IPS DF 19.7 (cell line): ENCODE measurements at regions not wholly inside any gene's neighbourhood (a gene's known extent, or its start where the extent isn't known, plus 50 kb on each side); places are given as distances from the start of the nearest gene placed in this dataset.
A peak's percentile ranks its signal among the peaks of the same experiment; 100 is the strongest.

Experiments used
- DNase-seq: peaks from one replicate; pipeline ENCODE4 v3.0.0-alpha.2; 2013; ENCODE audit warnings: low read depth, low spot score

DNA sequence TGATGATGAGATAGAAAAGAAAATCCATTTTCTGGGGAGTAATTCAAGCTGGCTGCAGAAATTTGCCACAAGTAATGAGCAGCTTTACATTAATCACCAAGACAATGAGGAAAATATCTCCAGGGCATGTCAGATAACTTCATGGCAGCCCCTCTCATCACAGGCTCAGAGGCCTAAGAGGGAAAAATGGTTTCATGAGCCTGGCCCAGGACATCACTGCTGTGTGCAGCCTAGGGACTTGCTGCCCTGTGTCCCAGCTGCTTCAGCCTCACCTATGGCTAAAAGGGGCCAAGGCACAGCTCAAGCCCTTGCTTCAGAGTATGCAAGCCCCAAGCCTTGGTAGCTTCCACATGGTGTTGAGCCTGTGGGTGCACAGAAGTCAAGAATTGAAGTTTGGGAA is 161.7 kb downstream of the OPA1 start:
- DNase-seq, result no peak

DNA sequence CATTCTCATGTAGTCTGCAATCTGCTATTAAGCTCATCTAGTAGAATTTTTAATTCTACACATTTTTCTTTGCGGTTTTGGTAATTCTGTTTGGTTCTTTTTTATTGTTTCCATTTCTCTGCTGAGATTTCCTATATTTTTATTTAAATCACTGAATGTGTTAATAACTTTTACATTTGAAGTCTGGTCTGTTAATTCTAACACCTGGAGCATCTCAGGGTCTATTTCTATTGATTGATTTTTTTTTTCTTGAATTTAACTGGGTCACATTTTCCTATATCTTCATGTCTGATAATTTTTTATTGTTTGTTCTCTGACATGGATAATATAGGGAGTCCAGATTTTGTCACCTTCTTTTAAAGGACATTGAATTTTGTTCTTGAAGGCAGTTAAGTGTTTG is 163.5 kb downstream of the OPA1 start:
- no peak for DNase-seq

DNA sequence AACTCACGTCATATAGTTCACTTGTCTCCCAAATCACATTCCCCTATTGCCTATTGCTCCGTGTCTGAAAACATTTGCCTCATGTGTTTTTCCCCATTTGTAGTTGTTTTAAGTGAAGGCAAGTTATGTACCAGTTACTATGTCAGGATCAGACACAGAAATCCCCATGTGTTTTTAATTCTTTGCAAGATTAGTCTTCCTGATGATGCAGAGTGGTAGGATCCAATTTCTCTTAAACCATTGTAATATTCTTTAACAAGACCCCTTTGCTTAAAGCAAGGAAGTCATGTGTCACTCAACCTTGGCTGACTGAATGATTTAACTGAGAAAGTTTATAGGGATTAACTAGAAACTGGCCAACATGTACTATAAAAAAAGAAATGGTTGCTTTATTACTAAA is 164.4 kb downstream of the OPA1 start:
- DNase-seq, result no peak

DNA sequence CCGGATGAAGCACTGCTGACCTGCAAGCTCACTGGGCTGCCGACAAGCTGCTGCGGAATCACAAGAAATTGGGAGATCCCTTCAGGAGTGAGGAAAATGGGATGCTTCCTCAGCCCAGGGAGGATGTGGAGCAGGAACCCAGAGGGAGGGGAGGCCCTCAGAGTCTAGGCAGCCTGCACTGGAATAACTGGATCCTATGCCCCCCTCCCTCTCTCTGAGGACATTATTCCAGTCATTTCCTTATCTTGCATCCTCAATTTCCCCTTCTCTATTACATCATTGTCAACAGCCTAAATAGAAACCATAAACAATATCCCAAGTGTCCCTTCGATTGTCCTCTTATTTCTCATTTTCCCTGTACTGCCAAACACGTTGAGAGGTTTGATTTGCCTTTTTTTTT is 169.0 kb downstream of the OPA1 start:
- DNase-seq, result no peak

DNA sequence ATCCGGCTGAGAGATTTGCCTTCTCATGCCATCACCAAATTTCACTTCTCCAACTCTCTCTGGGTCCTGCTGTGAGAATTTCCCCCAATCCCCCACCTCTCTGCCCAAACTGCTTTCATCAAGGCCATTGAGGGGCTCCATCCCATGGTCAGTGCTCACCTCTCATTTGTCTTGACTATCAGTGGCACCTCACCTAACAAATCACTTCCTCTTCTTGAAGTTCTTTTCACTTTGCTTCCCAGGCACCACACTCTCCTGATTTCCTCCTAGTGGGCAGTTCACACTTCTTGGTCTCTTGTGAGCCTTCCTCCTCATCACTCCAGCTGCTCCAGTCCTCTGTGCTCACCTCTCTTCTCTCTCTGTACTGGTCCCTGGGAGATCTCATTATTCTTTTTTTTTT is 169.6 kb downstream of the OPA1 start:
- no peak for DNase-seq

DNA sequence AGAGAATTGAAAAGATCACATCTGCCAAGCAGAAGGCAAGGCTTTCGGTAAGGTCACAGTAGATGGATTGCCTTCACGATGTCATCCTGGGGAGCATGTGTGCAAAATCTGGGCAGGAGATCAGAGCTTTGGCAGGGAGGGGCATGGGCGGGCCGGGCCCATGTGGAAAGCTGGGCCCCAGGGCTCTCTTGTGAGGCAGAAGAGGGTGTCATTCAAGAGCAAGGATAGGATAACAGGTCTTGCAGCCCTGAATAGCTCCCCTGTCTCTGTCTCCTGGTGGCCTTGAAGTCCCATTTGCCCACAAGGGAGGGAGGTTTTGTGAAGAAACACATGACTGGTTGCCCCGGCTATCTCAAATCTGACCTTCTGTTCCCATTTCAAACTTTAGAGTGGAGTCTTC is 172.0 kb downstream of the OPA1 start:
- no peak for DNase-seq

DNA sequence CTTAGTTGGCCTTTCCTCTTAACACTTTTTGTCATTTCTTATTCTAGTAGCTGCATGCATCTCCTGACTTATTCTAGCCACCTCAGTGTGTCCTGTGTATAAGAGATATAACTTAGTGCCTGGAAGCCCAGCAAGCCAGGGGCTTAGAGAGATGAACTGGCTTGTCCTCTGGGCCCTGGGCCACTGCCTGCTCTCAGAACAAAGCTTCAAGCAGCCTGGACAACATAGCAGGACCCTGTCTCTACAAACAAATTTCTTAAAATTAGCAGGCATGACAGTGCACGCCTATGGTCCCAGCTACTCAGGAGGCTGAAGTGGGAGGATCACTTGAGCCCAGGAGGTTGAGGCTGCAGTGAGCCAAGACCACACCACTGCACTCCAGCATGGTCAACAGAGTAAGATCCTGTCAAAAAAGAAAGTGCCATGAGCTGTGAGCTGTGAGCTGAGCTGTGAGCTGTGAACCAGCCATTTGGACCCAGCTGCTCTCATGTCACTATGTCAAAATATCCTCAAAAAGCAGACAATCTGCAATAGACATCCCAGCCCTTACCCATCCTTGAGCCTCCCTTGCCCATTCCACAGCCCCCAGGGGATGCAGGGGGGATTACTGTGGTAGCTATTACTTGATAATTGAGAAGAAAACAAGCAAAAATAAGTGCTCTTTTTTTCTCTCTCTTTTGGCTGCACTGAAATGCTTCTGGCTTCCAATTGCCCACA is 174.5 kb downstream of the OPA1 start:
- no peak for DNase-seq

DNA sequence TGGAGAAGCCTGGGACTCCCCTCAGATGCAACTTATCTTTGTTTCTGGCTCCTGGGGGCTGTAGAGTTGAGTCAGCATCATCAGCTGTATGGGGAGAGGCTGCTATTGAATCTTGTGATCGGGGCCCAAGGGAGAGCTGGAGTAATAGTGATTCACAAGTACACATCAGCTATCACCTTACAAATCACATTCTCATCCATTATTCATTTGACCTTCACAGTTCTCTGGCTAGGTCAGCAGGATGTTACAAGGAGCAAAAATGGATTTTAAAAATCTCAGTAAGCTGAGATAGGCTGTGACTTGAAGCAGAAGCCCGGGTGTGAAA is 175.0 kb downstream of the OPA1 start:
- DNase-seq, result no peak

DNA sequence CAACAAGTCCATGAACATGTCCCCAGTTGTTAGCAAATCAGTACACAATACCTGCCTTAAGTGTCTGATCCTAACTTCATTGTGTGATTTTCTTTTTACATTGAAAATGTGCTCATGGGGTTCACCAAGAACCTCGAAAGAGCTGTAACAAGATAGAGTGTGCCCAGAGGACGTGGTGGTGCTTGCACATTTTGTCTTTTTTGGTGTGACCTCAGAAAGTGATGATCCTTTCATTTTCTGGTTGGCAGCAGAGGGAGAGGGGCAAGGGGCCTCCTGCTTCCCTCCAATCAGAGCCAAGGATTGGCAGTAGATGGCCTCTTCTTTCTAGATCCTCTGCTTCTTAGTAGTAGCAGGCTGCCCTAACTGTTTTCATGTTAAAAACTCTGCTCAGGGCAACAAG is 176.4 kb downstream of the OPA1 start:
- DNase-seq, result no peak

DNA sequence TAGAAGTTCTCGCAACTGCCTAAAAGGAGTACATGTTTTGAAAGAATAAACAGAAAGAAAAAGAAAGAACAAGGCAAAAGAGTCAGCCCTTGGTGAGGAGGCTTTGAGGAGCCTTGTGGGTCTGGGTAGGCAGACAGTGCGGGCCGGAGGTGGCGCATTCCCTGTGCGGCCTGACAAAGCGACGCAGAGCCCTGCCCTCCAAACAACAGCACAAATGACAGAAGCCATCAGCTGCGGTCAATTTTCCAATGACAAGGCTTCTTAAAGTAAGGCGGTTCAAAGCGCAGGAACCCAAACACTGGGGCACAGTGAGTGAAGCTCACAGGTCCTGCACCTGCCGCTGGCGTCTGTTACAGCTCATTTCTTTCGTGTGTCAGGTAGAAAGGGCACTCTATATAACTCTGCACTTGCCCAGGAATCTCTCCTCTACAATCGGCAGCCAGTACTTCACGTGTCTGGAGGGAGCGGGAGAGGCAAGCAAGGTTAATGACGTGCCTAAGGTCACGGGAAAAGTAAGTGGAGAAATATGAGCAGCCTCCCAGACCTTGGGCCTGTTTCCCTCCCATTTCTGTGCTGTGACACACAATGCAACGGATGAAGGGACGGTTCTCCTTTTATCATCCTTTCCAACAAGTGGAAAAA is 178.1 kb downstream of the OPA1 start:
- DNase-seq, result no peak

DNA sequence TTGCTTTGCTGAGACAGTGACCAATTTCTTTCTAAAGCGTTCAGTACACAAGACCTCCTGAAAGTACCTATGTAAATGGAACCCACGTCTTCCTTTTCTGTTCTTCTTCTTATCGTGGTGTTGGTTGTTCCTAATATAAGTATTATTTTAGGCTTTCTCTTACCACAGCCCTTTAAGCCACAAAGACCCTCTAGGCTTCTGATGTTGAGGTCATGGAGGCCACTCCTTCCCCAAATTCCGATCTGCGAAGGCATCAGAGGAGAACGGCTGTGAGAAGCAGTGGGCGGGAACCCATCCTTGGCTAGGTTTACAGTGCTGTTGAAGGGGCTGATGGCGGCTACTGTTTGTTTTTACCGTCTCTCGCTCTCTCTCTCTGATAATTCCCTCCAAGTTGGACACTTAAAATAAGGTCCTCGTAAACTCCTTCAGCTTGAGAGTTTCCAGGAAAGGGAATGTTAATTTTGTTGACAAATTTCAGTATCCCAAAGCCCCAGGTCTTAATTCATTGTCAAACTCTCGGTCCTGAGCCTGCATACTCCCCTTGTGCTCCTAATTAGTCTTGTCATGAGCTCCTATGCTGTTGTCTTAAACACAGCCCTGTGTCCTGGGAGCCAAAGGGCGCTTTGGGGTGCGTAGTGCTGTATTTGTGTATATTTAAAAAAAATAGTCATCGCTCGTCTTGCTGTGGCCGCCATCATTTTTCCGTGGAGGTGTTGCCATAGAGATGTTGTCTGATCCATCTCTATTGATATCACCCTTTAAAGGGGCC is 178.8 kb downstream of the OPA1 start:
- DNase-seq, result no peak

DNA sequence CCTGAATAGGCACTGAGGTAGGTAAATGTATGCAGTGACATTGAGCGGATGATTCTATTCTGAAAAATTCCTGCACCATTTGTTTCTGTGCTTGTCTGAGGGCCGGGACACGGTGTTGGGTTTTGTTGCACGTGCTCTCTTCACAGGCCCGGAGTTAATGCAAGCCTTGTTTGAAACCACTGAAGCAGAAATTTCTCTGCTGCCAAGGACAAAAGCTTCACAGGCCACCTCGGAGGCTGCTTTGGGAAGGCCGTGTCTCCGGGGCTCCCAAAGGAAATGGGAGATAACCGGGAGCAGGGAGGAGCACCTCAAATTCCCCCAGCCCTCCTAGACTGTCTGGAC is 179.4 kb downstream of the OPA1 start:
- DNase-seq, result no peak

DNA sequence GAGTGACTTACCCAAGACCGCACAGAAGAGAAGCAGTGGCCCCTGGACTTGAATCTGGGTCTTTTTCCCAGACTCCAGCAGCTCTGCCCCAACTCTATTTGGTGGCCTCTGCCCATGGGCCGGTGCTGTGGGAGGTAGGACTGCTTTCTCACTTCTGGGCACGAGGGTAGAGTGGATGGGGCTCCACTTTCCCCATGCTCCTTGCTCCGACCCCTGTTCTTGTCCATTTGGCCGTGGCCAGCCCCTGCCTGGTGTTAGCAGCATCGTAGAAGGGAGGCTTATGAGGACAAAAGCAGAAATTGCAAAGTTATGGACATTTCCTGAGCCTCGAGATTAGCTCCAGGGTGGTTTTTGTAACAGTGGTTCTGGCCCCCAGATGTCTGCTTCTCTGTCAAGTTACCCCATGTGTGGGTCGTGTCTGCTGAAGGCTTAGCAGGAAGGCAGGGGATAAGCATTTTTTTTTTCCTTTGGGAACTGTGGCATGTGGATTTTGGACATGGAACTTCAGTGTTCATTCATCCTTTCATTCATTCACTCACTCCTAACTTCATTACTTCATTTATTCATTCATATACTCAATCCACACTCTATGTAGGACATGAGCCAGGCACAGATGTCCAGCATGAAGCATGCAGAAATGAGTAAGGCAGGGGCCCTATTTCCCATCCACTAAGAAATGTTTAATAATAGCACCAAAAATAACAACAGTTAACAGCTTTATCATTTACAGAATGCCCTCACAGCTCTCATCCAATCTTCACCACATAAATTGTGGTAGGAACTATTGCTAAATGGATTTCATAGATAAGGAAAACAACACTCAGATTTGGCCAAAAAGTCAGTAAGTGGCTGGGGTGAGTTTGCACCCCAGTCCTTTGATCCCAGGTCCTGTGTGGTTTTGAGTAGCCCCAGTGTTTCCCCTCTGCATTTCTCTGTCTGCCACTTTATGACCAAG is 180.5 kb downstream of the OPA1 start:
- DNase-seq, result no peak

DNA sequence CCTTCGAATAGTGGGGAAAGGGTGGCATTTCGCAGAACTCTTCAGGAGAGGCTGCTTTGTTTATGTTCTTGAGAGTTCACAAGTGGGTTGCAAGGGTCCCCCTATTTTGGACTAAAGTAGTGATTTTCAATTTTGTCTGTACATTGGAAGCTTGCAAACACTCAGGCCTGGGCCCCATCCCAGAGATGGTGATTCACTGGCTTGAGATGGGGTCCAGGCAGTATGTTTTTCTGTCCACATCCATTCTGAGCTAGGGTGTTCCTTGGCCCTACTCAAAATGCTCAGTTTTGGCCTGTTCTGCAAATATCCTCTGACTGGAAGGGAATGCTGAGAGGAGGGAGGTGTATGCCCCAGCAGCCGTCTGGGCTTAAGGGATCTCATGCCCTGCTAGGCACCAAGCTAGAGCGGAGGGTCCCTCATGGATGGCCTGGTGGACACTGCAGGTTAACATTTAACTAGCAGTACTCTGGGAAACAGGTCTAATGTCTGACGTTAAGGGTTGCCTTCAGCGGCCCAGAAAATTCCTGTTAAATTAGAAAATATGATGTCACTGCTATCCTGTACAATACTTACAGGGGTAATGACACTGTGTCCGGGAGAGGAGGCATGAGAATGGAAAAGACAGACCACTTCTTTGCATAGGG is 181.4 kb downstream of the OPA1 start:
- no peak for DNase-seq

DNA sequence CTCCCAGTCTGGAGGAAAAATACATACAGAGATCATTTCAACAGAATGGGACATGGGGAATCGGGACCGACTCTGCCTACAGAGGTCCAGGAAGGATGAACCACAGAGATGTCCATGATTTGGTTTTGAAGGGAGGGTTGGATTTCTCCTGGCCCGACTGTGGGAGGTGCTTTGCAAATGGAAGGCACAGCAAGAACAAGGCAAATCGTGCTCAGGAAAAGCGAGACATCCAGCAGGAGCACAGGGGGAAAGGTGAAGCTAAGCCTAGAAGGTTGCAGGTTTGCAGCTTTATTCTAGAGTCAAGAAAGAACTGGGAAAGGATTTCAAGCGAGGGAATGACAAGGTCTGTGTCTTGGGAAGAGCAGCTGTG is 181.9 kb downstream of the OPA1 start:
- no peak for DNase-seq

DNA sequence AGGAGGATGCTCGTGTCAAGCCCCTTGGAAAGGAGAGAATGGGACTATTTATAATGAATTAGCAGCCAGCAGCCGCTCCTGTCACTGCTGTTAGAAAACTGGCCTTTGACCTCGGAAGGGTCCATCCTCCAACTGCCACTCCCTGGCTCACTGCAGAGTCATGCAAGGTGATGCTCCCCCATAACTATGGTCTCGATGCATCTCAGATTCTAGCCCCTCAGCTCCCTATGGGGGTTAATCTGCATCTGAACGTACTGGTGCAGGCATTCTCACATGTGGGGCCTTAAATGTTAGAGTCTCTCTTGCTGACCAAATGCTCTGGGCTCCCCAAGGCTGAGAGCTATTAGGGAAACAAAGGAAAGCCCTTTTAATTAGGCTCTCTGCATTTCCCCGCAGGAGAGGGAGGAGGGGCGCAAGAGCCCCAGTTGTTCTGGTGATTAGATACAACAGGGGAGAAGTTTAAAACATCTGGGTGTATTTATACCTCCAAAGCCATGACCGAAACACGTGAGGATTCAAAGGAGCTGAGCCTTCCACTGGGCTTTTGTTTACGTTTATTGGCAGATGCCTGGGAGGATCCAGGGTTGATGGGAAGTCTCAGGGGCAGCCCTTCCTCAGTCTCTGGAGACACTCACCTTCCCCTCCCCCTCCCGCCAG is 182.5 kb downstream of the OPA1 start:
- peak; percentile 52 for DNase-seq

DNA sequence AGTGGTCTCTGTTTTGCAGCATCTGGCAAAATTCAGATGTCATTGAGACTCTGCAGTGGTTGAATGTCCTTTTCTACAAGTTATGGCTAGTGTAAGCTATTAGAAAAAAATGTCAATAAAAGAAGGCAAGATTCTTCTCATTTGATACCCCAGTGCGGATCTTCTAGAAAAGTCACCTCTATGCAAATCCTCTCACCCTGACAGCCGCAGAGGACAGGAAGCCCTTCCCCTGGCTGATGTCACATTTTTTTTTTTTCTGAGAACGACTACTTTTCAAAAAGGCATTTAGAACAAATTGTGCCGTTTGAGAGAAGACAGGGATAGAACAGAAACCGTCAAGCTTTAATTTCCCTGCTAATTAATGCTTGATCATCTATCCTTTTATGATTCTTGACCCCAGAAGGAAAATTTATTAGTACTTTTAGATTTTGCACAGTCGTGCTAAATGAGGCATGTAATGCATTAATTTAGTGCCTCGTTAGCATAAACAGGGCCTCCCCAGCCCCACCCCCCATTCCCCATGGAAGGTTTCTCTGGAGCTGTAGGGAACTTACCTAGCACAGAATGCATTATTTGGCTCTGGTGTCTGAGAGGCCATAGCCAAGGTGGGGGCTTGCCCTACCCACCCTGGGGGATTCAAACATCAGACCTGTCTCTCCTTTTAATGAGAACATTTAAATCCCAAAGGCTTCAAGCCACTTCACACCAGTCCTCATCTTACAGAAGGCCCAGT is 183.8 kb downstream of the OPA1 start:
- no peak for DNase-seq

DNA sequence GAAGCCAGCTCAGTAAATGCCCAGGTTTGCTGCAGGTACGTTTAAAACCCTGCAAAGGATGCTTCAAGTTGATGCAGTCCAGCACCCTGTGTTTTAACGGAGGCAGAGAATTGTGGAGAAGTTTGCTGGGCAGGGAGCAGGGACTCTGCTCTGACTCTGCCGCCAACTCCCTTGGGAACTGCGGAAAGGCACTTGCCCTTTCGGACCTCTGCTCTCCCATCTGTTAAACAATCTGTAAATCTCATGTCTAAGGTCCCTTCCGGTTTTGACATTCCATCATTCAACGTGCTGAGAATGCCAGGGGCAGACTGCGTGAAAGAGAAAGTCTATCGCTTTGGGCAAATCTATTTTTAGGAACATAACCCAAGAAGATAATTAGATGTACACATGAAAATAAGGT is 184.5 kb downstream of the OPA1 start:
- no peak for DNase-seq

DNA sequence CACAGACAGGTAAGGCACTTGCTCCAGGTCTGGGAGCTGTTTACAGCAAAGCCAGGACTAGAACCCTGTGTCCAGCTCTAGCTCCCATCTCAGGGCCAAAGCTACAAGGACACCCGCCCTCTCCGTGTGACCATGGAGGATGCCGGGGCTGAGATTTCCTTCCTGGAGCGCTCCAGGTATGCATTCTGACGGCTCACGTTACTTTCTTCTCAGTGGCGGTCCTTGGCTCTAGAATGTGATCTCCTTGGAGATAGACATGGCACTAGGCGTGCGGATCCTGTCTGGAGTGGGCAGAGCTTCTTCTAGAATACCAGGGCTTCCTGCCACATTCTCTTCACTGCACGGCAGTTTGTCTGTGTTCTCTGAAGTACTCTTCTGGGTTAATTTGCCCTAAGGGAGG is 185.7 kb downstream of the OPA1 start:
- DNase-seq, result no peak

DNA sequence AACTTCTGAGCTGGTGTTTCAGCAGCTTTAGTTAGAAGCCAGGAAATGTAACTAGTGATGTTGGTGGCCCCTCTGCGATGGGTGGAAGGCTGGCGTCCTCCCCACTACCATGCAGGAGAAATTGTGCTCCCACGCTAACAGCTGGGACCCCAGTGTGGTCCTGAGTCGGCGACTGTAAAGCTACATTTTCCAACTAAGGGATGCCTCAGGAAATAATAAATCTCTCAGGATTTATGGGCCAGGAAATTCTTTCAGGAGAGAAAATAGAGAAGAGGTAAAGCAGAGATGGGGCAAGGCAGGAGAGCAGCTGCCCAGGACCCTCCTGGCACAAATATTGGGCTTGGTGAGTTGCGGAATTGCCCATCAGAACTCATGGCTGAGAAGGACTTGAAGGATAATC is 186.9 kb downstream of the OPA1 start:
- DNase-seq, result no peak
